ENCODE measurements at regions not wholly inside any gene's neighbourhood (a gene's known extent, or its start where the extent isn't known, plus 50 kb on each side); places are given as distances from the start of the nearest gene placed in this dataset.

DNA sequence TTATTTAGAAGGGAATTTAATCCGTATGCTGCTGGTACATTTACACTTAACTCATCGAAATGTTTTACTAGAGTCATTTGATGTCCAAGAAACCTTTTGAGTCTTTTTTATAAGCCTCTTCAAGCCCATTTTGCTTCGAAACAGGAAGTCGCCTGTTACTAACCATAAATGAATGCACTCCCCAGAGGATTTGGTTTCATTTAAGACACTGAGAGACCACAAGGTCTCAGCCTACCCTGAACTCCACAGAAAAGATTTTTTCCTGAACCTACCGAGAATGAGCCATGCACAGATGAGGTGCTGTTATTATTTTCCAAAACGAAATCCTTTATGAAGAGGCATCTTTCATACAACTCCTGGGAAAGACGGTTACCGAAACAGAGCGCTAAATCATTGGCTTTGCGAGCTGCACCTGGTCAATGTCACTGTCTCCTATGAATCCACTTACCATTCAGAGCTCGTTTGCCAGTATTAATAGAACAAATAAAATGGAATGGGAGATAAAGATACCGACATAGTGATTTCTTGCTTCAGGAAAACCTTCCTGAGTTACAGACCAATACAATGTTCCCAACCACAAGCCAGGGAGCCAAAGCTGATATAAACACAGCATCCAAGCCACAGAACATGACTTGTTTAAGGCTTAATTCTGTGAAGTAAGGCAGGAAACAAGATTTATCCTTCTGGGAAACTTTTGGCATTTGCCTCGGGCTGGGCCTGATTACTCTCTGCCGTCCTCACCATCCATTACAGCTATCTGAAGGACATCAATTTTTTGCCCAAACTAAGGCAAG, 382.1 kb downstream of the OSR1 start:
- ChIA-PET CTCF (interaction anchor here (0.6 to 1.0 kb wide), 2 partner anchors 8 to 1256 kb away, joined by 3 read pairs; no protein-coding TSS in a partner anchor), POLR2A (no interaction called here)
- no peak overlapping the region for H3K4me3 ChIP-seq (ENCODE audit: low read depth, low read length)
- no peaks in the 10 kb centered on the region; the same call in 1 of the 2 replicates for H3K9me3 ChIP-seq (ENCODE audit: control insufficient read depth, insufficient read depth, low read depth, low read length)
- peak overlapping the region; percentile 79 for H3K27ac ChIP-seq (ENCODE audit: extremely low read depth, low read depth, low read length)
- H3K36me3 ChIP-seq (ENCODE audit: control insufficient read depth in 2 of 2, insufficient read depth in 1 of 2, low read length in 2 of 2), result no peaks in the 10 kb centered on the region
- peaks cover 17% of the 10 kb centered on the region for H3K4me1 ChIP-seq (ENCODE audit: control insufficient read depth, insufficient read depth, low read length)
- TF ChIP-seq, protein P1, sequence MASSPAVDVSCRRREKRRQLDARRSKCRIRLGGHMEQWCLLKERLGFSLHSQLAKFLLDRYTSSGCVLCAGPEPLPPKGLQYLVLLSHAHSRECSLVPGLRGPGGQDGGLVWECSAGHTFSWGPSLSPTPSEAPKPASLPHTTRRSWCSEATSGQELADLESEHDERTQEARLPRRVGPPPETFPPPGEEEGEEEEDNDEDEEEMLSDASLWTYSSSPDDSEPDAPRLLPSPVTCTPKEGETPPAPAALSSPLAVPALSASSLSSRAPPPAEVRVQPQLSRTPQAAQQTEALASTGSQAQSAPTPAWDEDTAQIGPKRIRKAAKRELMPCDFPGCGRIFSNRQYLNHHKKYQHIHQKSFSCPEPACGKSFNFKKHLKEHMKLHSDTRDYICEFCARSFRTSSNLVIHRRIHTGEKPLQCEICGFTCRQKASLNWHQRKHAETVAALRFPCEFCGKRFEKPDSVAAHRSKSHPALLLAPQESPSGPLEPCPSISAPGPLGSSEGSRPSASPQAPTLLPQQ (tag by site-specific recombination; IDR thresholded peaks at IDR 0.05), result no peak
- TF ChIP-seq ZNF121 (tag by site-specific recombination; IDR thresholded peaks at IDR 0.05) (no peak), ZBTB21 (tag by site-specific recombination; IDR thresholded peaks at IDR 0.05) (no peak), FEZF1 (tag by site-specific recombination; IDR thresholded peaks at IDR 0.05) (peak; percentile 73), ZNF626 (tag by site-specific recombination; IDR thresholded peaks at IDR 0.05) (no peak), ZNF391 (tag by site-specific recombination; IDR thresholded peaks at IDR 0.05; ENCODE audit: borderline replicate concordance, low read depth) (no peak), ZNF768 (tag by site-specific recombination; IDR thresholded peaks at IDR 0.05) (no peak), ZBTB20 (tag by site-specific recombination; IDR thresholded peaks at IDR 0.05) (no peak), ZNF624 (tag by site-specific recombination; IDR thresholded peaks at IDR 0.05) (no peak), ZFP41 (tag by site-specific recombination; IDR thresholded peaks at IDR 0.05; ENCODE audit: borderline replicate concordance) (no peak), ZNF514 (tag by site-specific recombination; IDR thresholded peaks at IDR 0.05) (no peak), SCRT2 (tag by site-specific recombination; IDR thresholded peaks at IDR 0.05) (no peak), ZNF837 (tag by site-specific recombination; IDR thresholded peaks at IDR 0.05) (no peak), ZNF19 (tag by site-specific recombination; IDR thresholded peaks at IDR 0.05; ENCODE audit: low read depth) (no peak), HOXC10 (CRISPR knock-in tag; IDR thresholded peaks at IDR 0.05) (no peak), ZNF155 (tag by site-specific recombination; IDR thresholded peaks at IDR 0.05) (no peak), ZNF10 (tag by site-specific recombination; IDR thresholded peaks at IDR 0.05) (no peak), BCL11B (tag by site-specific recombination; IDR thresholded peaks at IDR 0.05; ENCODE audit: low read depth) (no peak), ZNF654 (tag by site-specific recombination; IDR thresholded peaks at IDR 0.05; ENCODE audit: low read depth) (no peak), ZNF341 (tag by site-specific recombination; IDR thresholded peaks at IDR 0.05; ENCODE audit: low read depth) (no peak), TRIM28 (IDR thresholded peaks at IDR 0.05; ENCODE audit: borderline replicate concordance, low read length) (peak; percentile 72), ZNF175 (tag by site-specific recombination; IDR thresholded peaks at IDR 0.05) (no peak), TCF7L2 (IDR thresholded peaks at IDR 0.05; ENCODE audit: borderline replicate concordance, low read depth, low read length) (no peak), EGR2 (tag by site-specific recombination; IDR thresholded peaks at IDR 0.05; ENCODE audit: low read depth) (no peak), ZNF404 (tag by site-specific recombination; IDR thresholded peaks at IDR 0.05) (no peak), ZNF621 (tag by site-specific recombination; IDR thresholded peaks at IDR 0.05) (no peak), ZNF544 (tag by site-specific recombination; IDR thresholded peaks at IDR 0.05) (no peak), ZFP69B (tag by site-specific recombination; IDR thresholded peaks at IDR 0.05) (no peak), ZNF521 (tag by site-specific recombination; IDR thresholded peaks at IDR 0.05) (no peak)
- TF ChIP-seq, protein P2, sequence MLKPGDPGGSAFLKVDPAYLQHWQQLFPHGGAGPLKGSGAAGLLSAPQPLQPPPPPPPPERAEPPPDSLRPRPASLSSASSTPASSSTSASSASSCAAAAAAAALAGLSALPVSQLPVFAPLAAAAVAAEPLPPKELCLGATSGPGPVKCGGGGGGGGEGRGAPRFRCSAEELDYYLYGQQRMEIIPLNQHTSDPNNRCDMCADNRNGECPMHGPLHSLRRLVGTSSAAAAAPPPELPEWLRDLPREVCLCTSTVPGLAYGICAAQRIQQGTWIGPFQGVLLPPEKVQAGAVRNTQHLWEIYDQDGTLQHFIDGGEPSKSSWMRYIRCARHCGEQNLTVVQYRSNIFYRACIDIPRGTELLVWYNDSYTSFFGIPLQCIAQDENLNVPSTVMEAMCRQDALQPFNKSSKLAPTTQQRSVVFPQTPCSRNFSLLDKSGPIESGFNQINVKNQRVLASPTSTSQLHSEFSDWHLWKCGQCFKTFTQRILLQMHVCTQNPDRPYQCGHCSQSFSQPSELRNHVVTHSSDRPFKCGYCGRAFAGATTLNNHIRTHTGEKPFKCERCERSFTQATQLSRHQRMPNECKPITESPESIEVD (tag by site-specific recombination; IDR thresholded peaks at IDR 0.05), result peak; percentile 79
- TF ChIP-seq, protein P3, sequence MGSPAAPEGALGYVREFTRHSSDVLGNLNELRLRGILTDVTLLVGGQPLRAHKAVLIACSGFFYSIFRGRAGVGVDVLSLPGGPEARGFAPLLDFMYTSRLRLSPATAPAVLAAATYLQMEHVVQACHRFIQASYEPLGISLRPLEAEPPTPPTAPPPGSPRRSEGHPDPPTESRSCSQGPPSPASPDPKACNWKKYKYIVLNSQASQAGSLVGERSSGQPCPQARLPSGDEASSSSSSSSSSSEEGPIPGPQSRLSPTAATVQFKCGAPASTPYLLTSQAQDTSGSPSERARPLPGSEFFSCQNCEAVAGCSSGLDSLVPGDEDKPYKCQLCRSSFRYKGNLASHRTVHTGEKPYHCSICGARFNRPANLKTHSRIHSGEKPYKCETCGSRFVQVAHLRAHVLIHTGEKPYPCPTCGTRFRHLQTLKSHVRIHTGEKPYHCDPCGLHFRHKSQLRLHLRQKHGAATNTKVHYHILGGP (tag by site-specific recombination; IDR thresholded peaks at IDR 0.05), result peak; percentile 53; the same call in 1 of the 2 replicates
- TF ChIP-seq, protein P4, sequence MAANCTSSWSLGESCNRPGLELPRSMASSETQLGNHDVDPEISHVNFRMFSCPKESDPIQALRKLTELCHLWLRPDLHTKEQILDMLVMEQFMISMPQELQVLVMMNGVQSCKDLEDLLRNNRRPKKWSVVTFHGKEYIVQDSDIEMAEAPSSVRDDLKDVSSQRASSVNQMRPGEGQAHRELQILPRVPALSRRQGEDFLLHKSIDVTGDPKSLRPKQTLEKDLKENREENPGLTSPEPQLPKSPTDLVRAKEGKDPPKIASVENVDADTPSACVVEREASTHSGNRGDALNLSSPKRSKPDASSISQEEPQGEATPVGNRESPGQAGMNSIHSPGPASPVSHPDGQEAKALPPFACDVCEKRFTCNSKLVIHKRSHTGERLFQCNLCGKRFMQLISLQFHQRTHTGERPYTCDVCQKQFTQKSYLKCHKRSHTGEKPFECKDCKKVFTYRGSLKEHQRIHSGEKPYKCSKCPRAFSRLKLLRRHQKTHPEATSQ (tag by site-specific recombination; IDR thresholded peaks at IDR 0.05), result no peak
- TF ChIP-seq, protein P5, sequence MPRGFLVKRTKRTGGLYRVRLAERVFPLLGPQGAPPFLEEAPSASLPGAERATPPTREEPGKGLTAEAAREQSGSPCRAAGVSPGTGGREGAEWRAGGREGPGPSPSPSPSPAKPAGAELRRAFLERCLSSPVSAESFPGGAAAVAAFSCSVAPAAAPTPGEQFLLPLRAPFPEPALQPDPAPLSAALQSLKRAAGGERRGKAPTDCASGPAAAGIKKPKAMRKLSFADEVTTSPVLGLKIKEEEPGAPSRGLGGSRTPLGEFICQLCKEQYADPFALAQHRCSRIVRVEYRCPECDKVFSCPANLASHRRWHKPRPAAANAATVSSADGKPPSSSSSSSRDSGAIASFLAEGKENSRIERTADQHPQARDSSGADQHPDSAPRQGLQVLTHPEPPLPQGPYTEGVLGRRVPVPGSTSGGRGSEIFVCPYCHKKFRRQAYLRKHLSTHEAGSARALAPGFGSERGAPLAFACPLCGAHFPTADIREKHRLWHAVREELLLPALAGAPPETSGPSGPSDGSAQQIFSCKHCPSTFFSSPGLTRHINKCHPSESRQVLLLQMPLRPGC (tag by site-specific recombination; IDR thresholded peaks at IDR 0.05), result no peak

Data from HEK293 (cell line).